Transverse colon (tissue), 4 donors: ENCODE measurements at regions not wholly inside any gene's neighbourhood (a gene's known extent, or its start where the extent isn't known, plus 50 kb on each side); places are given as distances from the start of the nearest gene placed in this dataset.

ENCODE experiments used
- DNase-seq: peaks from one replicate; pipeline ENCODE4 v3.0.0-alpha.2; 2019
- H3K27ac ChIP-seq, 4 donors: fragments of 200-600 bp; sonication (generic); 2 replicates each; pipeline ENCODE4 v1.5.1; 2016 to 2018; ENCODE audit warnings: inconsistent platforms in 4 of 4
- H3K27me3 ChIP-seq: fragments of 200-600 bp; sonication (generic); 2 replicates; pipeline ENCODE4 v1.5.1; 2017; ENCODE audit warnings: inconsistent platforms
- H3K36me3 ChIP-seq, 4 donors: fragments of 200-600 bp; sonication (generic); 2 replicates each; pipeline ENCODE4 v1.5.1; 2017 to 2019; ENCODE audit warnings: inconsistent platforms in 4 of 4
- H3K4me1 ChIP-seq, 4 donors: fragments of 200-600 bp; sonication (generic); 2 replicates each; pipeline ENCODE4 v1.5.1; 2017 to 2020; ENCODE audit warnings: inconsistent platforms in 4 of 4
- H3K4me3 ChIP-seq, 4 donors: fragments of 200-600 bp; sonication (generic); 1 replicate in 1 of 4; 2 replicates in 3 of 4; pipeline versions ENCODE4 v1.5.1 to v1.6.1; 2017 to 2019; ENCODE audit warnings: inconsistent platforms in 4 of 4
- H3K9me3 ChIP-seq, 2 donors: fragments of 200-600 bp; sonication (generic); 2 replicates each; pipeline ENCODE4 v1.5.1; 2017 to 2019; ENCODE audit warnings: inconsistent platforms in 2 of 2
- EP300 ChIP-seq: sonication (generic); formaldehyde crosslinking; IDR thresholded peaks from one replicate; pipeline ENCODE4 v1.6.1; 2017; ENCODE audit warnings: antibody characterized with exemption, low read depth
- POLR2A ChIP-seq: fragments of 450-650 bp; IDR thresholded peaks from one replicate; pipeline ENCODE4 v1.6.1; 2016; ENCODE audit warnings: antibody characterized with exemption, mild to moderate bottlenecking, moderate library complexity
- POLR2AphosphoS5 ChIP-seq, 3 donors: sonication (generic); formaldehyde crosslinking; IDR thresholded peaks; one replicate each; pipeline ENCODE4 v1.6.1; 2016; ENCODE audit warnings: antibody characterized with exemption in 3 of 3
- WGBS, 2 donors: methylation state at CpG; one replicate each; pipeline ENCODE4 v1.1.5; 2018; ENCODE audit warnings: low coverage in 1 of 2; 5-methylcytosine and 5-hydroxymethylcytosine counted together
- in situ Hi-C, 4 donors: fragments of 200-750 bp; cut with MboI; loops; one replicate each; pipeline versions ENCODE4 v1.15.0 to v1.15.1; 2017; ENCODE audit warnings: low sequenced_read_pairs in 3 of 4, low pct_ligation_motif_present in 1 of 4, low pct_unique_long_range_greater_than_20kb in 1 of 4
- intact Hi-C: fragments of 100-400 bp; cut with DNase I; formaldehyde crosslinking; loops from one replicate; pipeline ENCODE4 v1.15.1; 2023; ENCODE audit warnings: low total_unique reads
- TF ChIP-seq, protein P1 (sequence below), 5 experiments: fragments of 200-600 bp in 3 of 5; fragments of 450-650 bp in 2 of 5; sonication (generic) in 3 of 5; IDR thresholded peaks; 1 replicate in 2 of 5; 2 replicates in 3 of 5; pipeline ENCODE4 v1.5.1; 2016 to 2017; ENCODE audit warnings: antibody characterized with exemption in 5 of 5, inconsistent platforms in 3 of 5, mild to moderate bottlenecking in 2 of 5, moderate library complexity in 1 of 5

DNA sequence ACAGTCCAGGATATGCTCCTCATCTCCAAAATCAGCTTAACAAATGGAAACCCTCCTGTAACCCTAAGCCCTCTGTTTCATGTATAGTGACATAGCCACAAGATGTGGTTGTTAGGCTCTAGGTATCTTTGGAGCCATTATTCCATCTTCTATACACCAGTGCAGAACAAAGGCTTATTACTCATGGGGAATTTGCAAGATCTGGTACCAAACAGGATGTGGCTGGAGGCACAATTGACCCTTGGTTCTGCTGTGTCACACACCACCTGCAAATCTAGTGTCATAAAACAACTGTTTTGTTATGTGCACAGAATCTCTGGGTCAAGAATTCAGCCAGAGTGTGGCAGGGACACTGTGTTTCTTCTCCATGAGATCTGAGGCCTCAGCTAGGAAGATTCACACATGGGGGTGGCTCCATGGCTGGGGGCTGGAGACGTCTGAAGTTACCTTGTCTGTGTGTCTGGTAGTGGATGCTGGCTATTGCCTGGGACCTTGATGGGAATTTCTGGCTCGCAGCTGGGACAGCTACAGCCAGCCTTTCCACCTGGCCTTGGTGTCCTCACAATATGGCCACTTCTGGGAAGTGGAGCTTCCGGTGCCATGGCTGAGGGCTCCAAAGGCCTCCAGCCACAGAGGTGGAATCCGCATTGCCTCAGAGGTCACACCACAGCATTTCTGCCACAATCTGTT is 369.9 kb downstream of the CDH26 start:
- TF ChIP-seq POLR2A = no peak
- no peaks in the 10 kb centered on the region for H3K9me3 ChIP-seq
- no peaks in the 10 kb centered on the region for H3K36me3 ChIP-seq
- H3K4me3 ChIP-seq = no peak overlapping the region
- no peak for DNase-seq
- WGBS, 2 donors = 79% methylated on average over 4 of the region's 4 CpGs; no CpG with 5 or more reads in 1 of the 2 donors
- in situ Hi-C loops (no loop called here), intact Hi-C loops (no loop called here)
- H3K27ac ChIP-seq = no peak overlapping the region
- no peaks in the 10 kb centered on the region for H3K27me3 ChIP-seq
- no peaks in the 10 kb centered on the region for H3K4me1 ChIP-seq

GRCh38 chr20:60330461-60330860 is 372.2 kb downstream of the CDH26 start:
- H3K4me1 ChIP-seq = no peaks in the 10 kb centered on the region
- H3K27me3 ChIP-seq = no peaks in the 10 kb centered on the region
- intact Hi-C loops = no loop called here
- no peaks in the 10 kb centered on the region for H3K9me3 ChIP-seq
- H3K36me3 ChIP-seq = no peaks in the 10 kb centered on the region
- no peak overlapping the region for H3K4me3 ChIP-seq
- WGBS, 2 donors = 62 to 68% methylated on average over 3 of the region's 3 CpGs
- H3K27ac ChIP-seq = no peak overlapping the region
- DNase-seq = no peak
- TF ChIP-seq POLR2AphosphoS5 (IDR thresholded peaks at IDR 0.05) (no peak), EP300 (no peak), POLR2A (no peak)
- TF ChIP-seq, protein P1, sequence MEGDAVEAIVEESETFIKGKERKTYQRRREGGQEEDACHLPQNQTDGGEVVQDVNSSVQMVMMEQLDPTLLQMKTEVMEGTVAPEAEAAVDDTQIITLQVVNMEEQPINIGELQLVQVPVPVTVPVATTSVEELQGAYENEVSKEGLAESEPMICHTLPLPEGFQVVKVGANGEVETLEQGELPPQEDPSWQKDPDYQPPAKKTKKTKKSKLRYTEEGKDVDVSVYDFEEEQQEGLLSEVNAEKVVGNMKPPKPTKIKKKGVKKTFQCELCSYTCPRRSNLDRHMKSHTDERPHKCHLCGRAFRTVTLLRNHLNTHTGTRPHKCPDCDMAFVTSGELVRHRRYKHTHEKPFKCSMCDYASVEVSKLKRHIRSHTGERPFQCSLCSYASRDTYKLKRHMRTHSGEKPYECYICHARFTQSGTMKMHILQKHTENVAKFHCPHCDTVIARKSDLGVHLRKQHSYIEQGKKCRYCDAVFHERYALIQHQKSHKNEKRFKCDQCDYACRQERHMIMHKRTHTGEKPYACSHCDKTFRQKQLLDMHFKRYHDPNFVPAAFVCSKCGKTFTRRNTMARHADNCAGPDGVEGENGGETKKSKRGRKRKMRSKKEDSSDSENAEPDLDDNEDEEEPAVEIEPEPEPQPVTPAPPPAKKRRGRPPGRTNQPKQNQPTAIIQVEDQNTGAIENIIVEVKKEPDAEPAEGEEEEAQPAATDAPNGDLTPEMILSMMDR (IDR thresholded peaks at IDR 0.05) = no peak
- in situ Hi-C loops = no loop called here

GRCh38 chr20:60331688-60332300 is 373.6 kb downstream of the CDH26 start:
- TF ChIP-seq POLR2AphosphoS5 (IDR thresholded peaks at IDR 0.05) (no peak), POLR2A (no peak), EP300 (no peak)
- TF ChIP-seq, protein P1 (IDR thresholded peaks at IDR 0.05) = no peak
- Histone ChIP-seq H3K27me3 (no peaks in the 10 kb centered on the region), H3K27ac (no peak overlapping the region), H3K4me1 (no peaks in the 10 kb centered on the region), H3K9me3 (no peaks in the 10 kb centered on the region), H3K4me3 (no peak overlapping the region), H3K36me3 (no peaks in the 10 kb centered on the region)
- WGBS, 2 donors = 80 to 88% methylated on average over 2 to 11 of the region's 11 CpGs
- in situ Hi-C loops = no loop called here
- intact Hi-C loops = no loop called here
- no peak for DNase-seq

- no peaks in the 10 kb centered on the region for H3K27me3 ChIP-seq
- no peaks in the 10 kb centered on the region for H3K9me3 ChIP-seq
- H3K4me1 ChIP-seq = no peaks in the 10 kb centered on the region
- TF ChIP-seq EP300 = no peak
- TF ChIP-seq, protein P1 (IDR thresholded peaks at IDR 0.05) = no peak
- no peak for TF ChIP-seq POLR2AphosphoS5 (IDR thresholded peaks at IDR 0.05)
- no peak for TF ChIP-seq POLR2A
- DNase-seq = no peak
- 70% methylated on average over 3 of the region's 3 CpGs; no CpG with 5 or more reads in 1 of the 2 donors for WGBS, 2 donors
- no peak overlapping the region for H3K27ac ChIP-seq
- intact Hi-C loops (no loop called here), in situ Hi-C loops (no loop called here)
- no peaks in the 10 kb centered on the region for H3K36me3 ChIP-seq
- no peak overlapping the region for H3K4me3 ChIP-seq
Measured at GRCh38 chr20:60332523-60332922, 374.3 kb downstream of the CDH26 start.
